Psoas muscle (tissue), 7 donors: ENCODE measurements at regions not wholly inside any gene's neighbourhood (a gene's known extent, or its start where the extent isn't known, plus 50 kb on each side); places are given as distances from the start of the nearest gene placed in this dataset.

Source experiments
- ATAC-seq, 4 donors: fragments of 200-7000 bp; cut with Tn5 transposase; one replicate each; pipeline ENCODE4 v1.9.1; 2020; ENCODE audit warnings: moderate library complexity in 3 of 4, mild to moderate bottlenecking in 2 of 4
- DNase-seq, 2 donors: peaks; one replicate each; pipeline ENCODE4 v3.0.0-alpha.2; 2020
- H3K27ac ChIP-seq: fragments of 200-600 bp; one replicate; pipeline ENCODE4 v1.8.0; 2022
- H3K27me3 ChIP-seq, 3 donors: fragments of 200-600 bp in 1 of 3; one replicate each; pipeline versions ENCODE4 v1.6.1 to v1.8.0; 2013 to 2022; ENCODE audit warnings: low read length in 2 of 3, mild to moderate bottlenecking in 2 of 3, moderate library complexity in 1 of 3; ENCODE audit not compliant: insufficient read depth in 3 of 3
- H3K36me3 ChIP-seq, 2 donors: fragments of 200-600 bp in 1 of 2; one replicate each; pipeline versions ENCODE4 v1.6.1 to v1.8.0; 2013 to 2022; ENCODE audit warnings: low read depth in 1 of 2, mild to moderate bottlenecking in 1 of 2, moderate library complexity in 1 of 2; ENCODE audit not compliant: insufficient read depth in 1 of 2
- H3K4me1 ChIP-seq: fragments of 200-600 bp; one replicate; pipeline ENCODE4 v1.8.0; 2022
- H3K4me3 ChIP-seq: fragments of 200-600 bp; one replicate; pipeline ENCODE4 v1.8.0; 2022; ENCODE audit warnings: mild to moderate bottlenecking
- H3K9me3 ChIP-seq: fragments of 200-600 bp; one replicate; pipeline ENCODE4 v1.8.0; 2022
- CTCF ChIP-seq: fragments of 200-600 bp; IDR thresholded peaks from one replicate; pipeline ENCODE4 v1.8.0; 2022; ENCODE audit warnings: antibody characterized with exemption
- WGBS, 3 donors: extraction: QIAGEN DNeasy Blood & Tissue Kit; methylation state at CpG; one replicate each; pipeline versions ENCODE4 v1.1.6 to v1.1.7; 2013; 5-methylcytosine and 5-hydroxymethylcytosine counted together
- intact Hi-C, 2 donors: fragments of 100-400 bp; cut with DNase I; formaldehyde crosslinking; loops; one replicate each; pipeline versions ENCODE4 v1.11.0 to v1.14.2; 2022
- donor health status: healthy with polysubstance abuse.
- donor health status: DM: no; HTN: no; CAD: no; lungs with moderate emphysema.
- donor health status: Bipolar disorder and iron deficiency.
- donor health status: healthy.
- donor health status: DM: yes; HTN: yes; CAD: no.
- donor health status: DM: no; HTN: no; CAD: no.
- donor health status: DM: yes; HTN: yes; CAD: no.

GRCh38 chr9:135213566-135213965 is 126.1 kb downstream of the OLFM1 start:
- intact Hi-C loops = no loop called here
- H3K4me1 ChIP-seq = no peaks in the 10 kb centered on the region
- no peaks in the 10 kb centered on the region for H3K9me3 ChIP-seq
- ATAC-seq = no peak
- TF ChIP-seq CTCF = no peak
- no peak overlapping the region for H3K27ac ChIP-seq
- no peaks in the 10 kb centered on the region for H3K36me3 ChIP-seq
- DNase-seq = peak in 1 of 2 donors; percentile 25
- peaks cover 0 to 57% (median 16%) of the 10 kb centered on the region in 3 donors for H3K27me3 ChIP-seq
- WGBS, 3 donors = 64 to 73% (median 70%) methylated on average over 9 of the region's 9 CpGs
- H3K4me3 ChIP-seq = no peak overlapping the region

GRCh38 chr9:135214054-135214640 is 126.7 kb downstream of the OLFM1 start:
- intact Hi-C loops = no loop called here
- ATAC-seq = no peak
- Histone ChIP-seq H3K36me3 (no peaks in the 10 kb centered on the region), H3K27me3 (peaks cover 0 to 62% (median 16%) of the 10 kb centered on the region in 3 donors), H3K4me1 (no peaks in the 10 kb centered on the region), H3K27ac (no peak overlapping the region), H3K9me3 (no peaks in the 10 kb centered on the region), H3K4me3 (no peak overlapping the region)
- DNase-seq = peak in 1 of 2 donors; percentile 32
- WGBS, 3 donors = 49 to 54% (median 54%) methylated on average over 18 to 19 of the region's 19 CpGs
- no peak for TF ChIP-seq CTCF

- Histone ChIP-seq H3K4me1 (no peaks in the 10 kb centered on the region), H3K4me3 (no peak overlapping the region), H3K27ac (no peak overlapping the region), H3K36me3 (no peaks in the 10 kb centered on the region), H3K9me3 (no peaks in the 10 kb centered on the region), H3K27me3 (peaks cover 0 to 62% (median 19%) of the 10 kb centered on the region in 3 donors)
- no peak for ATAC-seq
- intact Hi-C loops = no loop called here
- 84 to 87% (median 85%) methylated on average over 11 of the region's 11 CpGs for WGBS, 3 donors
- peak in 1 of 2 donors; percentile 12 for DNase-seq
- TF ChIP-seq CTCF = no peak
Measured at GRCh38 chr9:135214706-135215105, 127.2 kb downstream of the OLFM1 start.

GRCh38 chr9:135215571-135216161 is 128.2 kb downstream of the OLFM1 start:
- Histone ChIP-seq H3K4me3 (no peak overlapping the region), H3K27me3 (peaks cover 0 to 70% (median 21%) of the 10 kb centered on the region in 3 donors), H3K4me1 (no peaks in the 10 kb centered on the region), H3K9me3 (no peaks in the 10 kb centered on the region), H3K36me3 (no peaks in the 10 kb centered on the region), H3K27ac (no peak overlapping the region)
- intact Hi-C loops = no loop called here
- 49 to 54% (median 53%) methylated on average over 12 to 14 of the region's 14 CpGs for WGBS, 3 donors
- DNase-seq (peak in 1 of 2 donors; percentile 45), ATAC-seq (no peak)
- no peak for TF ChIP-seq CTCF
